DOHH2 (cell line): ENCODE measurements at regions not wholly inside any gene's neighbourhood (a gene's known extent, or its start where the extent isn't known, plus 50 kb on each side); places are given as distances from the start of the nearest gene placed in this dataset.

Experiments used
- CTCF ChIP-seq: fragments of 200-600 bp; sonication (generic); IDR thresholded peaks from one replicate; pipeline ENCODE4 v1.5.1; 2014; ENCODE audit warnings: antibody characterized with exemption, mild to moderate bottlenecking, low read depth, low read length; ENCODE audit not compliant: poor library complexity, severe bottlenecking
- EZH2phosphoT487 ChIP-seq: fragments of 200-600 bp; sonication (generic); IDR thresholded peaks from 2 replicates; pipeline ENCODE4 v1.6.1; 2017; ENCODE audit warnings: borderline replicate concordance, mild to moderate bottlenecking, antibody characterized with exemption, low read length, moderate library complexity, mixed read lengths

DNA sequence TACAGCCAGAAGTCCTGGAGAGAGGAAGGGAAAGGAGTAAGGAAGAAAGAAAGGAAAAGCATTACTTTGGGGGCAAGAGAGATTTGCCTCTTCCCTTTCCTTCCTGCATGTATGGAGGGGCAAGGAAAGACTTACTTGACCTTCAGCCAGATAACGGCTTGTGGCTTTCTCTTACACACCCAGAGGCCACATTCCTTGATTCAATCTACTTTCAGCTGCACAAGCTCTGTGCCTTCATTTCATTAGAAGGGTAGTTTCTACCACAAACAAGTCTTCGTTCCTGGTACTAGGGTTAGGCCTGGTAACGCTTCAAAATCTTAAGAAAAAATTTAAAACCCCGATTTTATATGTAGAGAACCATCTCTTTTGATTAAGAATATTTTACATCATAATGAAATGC is 835.9 kb downstream of the TUSC7 start:
- no peak for TF ChIP-seq CTCF
- TF ChIP-seq EZH2phosphoT487, result no peak
